ENCODE measurements at regions not wholly inside any gene's neighbourhood (a gene's known extent, or its start where the extent isn't known, plus 50 kb on each side); places are given as distances from the start of the nearest gene placed in this dataset.

- CTCF ChIA-PET, result no interaction called here
- DNase-seq, result no peak
- Histone ChIP-seq H3F3A (replicated peaks; ENCODE audit: insufficient read depth) (no peaks in the 10 kb centered on the region), H3K27me3 (ENCODE audit: insufficient read depth) (no peaks in the 10 kb centered on the region), H3K4me2 (no peak overlapping the region), H3K79me2 (ENCODE audit: insufficient read depth) (no peaks in the 10 kb centered on the region), H3K4me3 (ENCODE audit: low read depth in 2 of 2, low read length in 1 of 2) (no peak overlapping the region), H4K20me1 (ENCODE audit: insufficient read depth) (no peaks in the 10 kb centered on the region), H3K4me1 (ENCODE audit: control insufficient read depth in 1 of 2, insufficient read depth in 2 of 2, low read depth in 1 of 2, low read length in 1 of 2) (peaks cover 0 to 6% of the 10 kb centered on the region in 2 experiments; a peak in 1 of 4 replicates), H3K9me3 (no peaks in the 10 kb centered on the region), H3K36me3 (replicated peaks in 1 of 2; ENCODE audit: control insufficient read depth in 1 of 2, insufficient read depth in 2 of 2, low read length in 1 of 2) (no peaks in the 10 kb centered on the region), H2AFZ (ENCODE audit: low read depth) (no peak overlapping the region), H3K27ac (ENCODE audit: low read depth in 2 of 2, low read length in 1 of 2) (no peak overlapping the region), H3K9ac (no peak overlapping the region), H3K9me2 (no peaks in the 10 kb centered on the region)
- 63% methylated on average over 14 of the region's 14 CpGs for WGBS (ENCODE audit: low lambda C conversion rate)
- TF ChIP-seq FOXM1 (IDR thresholded peaks at IDR 0.05; ENCODE audit: low read depth) (no peak), RXRA (IDR thresholded peaks at IDR 0.05; ENCODE audit: borderline replicate concordance, low read depth) (no peak), EP300 (IDR thresholded peaks at IDR 0.05; ENCODE audit: borderline replicate concordance in 1 of 2, low read depth in 1 of 2, low read length in 1 of 2) (no peak)
- POLR2A ChIA-PET, result no interaction called here
These were observed 185.4 kb downstream of the SEC23IP start for GRCh38 chr10:120077707-120078492.

- Histone ChIP-seq H3K9me3 (no peaks in the 10 kb centered on the region), H2AFZ (ENCODE audit: low read depth) (no peak overlapping the region), H3K4me3 (ENCODE audit: low read depth in 2 of 2, low read length in 1 of 2) (no peak overlapping the region), H3K9me2 (no peaks in the 10 kb centered on the region), H4K20me1 (ENCODE audit: insufficient read depth) (no peaks in the 10 kb centered on the region), H3K36me3 (replicated peaks in 1 of 2; ENCODE audit: control insufficient read depth in 1 of 2, insufficient read depth in 2 of 2, low read length in 1 of 2) (no peaks in the 10 kb centered on the region), H3K27me3 (ENCODE audit: insufficient read depth) (no peaks in the 10 kb centered on the region), H3K27ac (ENCODE audit: low read depth in 2 of 2, low read length in 1 of 2) (no peak overlapping the region), H3K4me2 (no peak overlapping the region), H3F3A (replicated peaks; ENCODE audit: insufficient read depth) (no peaks in the 10 kb centered on the region), H3K79me2 (ENCODE audit: insufficient read depth) (no peaks in the 10 kb centered on the region), H3K4me1 (ENCODE audit: control insufficient read depth in 1 of 2, insufficient read depth in 2 of 2, low read depth in 1 of 2, low read length in 1 of 2) (no peaks in the 10 kb centered on the region; a peak in 1 of 4 replicates), H3K9ac (no peak overlapping the region)
- 16% methylated on average over 4 of the region's 5 CpGs for WGBS (ENCODE audit: low lambda C conversion rate)
- ChIA-PET POLR2A (no interaction called here), CTCF (no interaction called here)
- no peak for DNase-seq
- TF ChIP-seq RFX5 (IDR thresholded peaks at IDR 0.05; ENCODE audit: low read length) (no peak), TAF1 (IDR thresholded peaks at IDR 0.05; ENCODE audit: borderline replicate concordance, low read depth, low read length) (no peak), MEF2A (IDR thresholded peaks at IDR 0.05; ENCODE audit: borderline replicate concordance, low read depth) (no peak), POLR2AphosphoS5 (IDR thresholded peaks at IDR 0.05; ENCODE audit: low read depth, low read length) (no peak), USF1 (IDR thresholded peaks at IDR 0.05; ENCODE audit: borderline replicate concordance, low read depth) (no peak), MXI1 (IDR thresholded peaks at IDR 0.05; ENCODE audit: low read depth, low read length) (no peak), GATA2 (CRISPR knock-in tag; IDR thresholded peaks at IDR 0.05) (no peak), EP300 (IDR thresholded peaks at IDR 0.05; ENCODE audit: borderline replicate concordance in 1 of 2, low read depth in 1 of 2, low read length in 1 of 2) (no peak)
- TF ChIP-seq, protein P1, sequence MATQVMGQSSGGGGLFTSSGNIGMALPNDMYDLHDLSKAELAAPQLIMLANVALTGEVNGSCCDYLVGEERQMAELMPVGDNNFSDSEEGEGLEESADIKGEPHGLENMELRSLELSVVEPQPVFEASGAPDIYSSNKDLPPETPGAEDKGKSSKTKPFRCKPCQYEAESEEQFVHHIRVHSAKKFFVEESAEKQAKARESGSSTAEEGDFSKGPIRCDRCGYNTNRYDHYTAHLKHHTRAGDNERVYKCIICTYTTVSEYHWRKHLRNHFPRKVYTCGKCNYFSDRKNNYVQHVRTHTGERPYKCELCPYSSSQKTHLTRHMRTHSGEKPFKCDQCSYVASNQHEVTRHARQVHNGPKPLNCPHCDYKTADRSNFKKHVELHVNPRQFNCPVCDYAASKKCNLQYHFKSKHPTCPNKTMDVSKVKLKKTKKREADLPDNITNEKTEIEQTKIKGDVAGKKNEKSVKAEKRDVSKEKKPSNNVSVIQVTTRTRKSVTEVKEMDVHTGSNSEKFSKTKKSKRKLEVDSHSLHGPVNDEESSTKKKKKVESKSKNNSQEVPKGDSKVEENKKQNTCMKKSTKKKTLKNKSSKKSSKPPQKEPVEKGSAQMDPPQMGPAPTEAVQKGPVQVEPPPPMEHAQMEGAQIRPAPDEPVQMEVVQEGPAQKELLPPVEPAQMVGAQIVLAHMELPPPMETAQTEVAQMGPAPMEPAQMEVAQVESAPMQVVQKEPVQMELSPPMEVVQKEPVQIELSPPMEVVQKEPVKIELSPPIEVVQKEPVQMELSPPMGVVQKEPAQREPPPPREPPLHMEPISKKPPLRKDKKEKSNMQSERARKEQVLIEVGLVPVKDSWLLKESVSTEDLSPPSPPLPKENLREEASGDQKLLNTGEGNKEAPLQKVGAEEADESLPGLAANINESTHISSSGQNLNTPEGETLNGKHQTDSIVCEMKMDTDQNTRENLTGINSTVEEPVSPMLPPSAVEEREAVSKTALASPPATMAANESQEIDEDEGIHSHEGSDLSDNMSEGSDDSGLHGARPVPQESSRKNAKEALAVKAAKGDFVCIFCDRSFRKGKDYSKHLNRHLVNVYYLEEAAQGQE (IDR thresholded peaks at IDR 0.05; ENCODE audit: low read depth, low read length), result no peak
These were observed 192.7 kb downstream of the SEC23IP start for GRCh38 chr10:120085096-120085796.
